H1 (cell line): ENCODE measurements at regions not wholly inside any gene's neighbourhood (a gene's known extent, or its start where the extent isn't known, plus 50 kb on each side); places are given as distances from the start of the nearest gene placed in this dataset.

ENCODE experiments used
- CTCF ChIA-PET: fragments of 300-600 bp; sonication (Branson Sonifier 250); formaldehyde crosslinking; loops from one replicate; lab custom pipeline; 2021; ENCODE audit not compliant: partially characterized antibody; lab: Charles Lee
- POLR2A ChIA-PET: fragments of 300-600 bp; sonication (Branson Sonifier 250); formaldehyde crosslinking; loops from one replicate; lab custom pipeline; 2021; ENCODE audit warnings: inconsistent platforms; ENCODE audit not compliant: partially characterized antibody; lab: Charles Lee
- DNase-seq, 2 experiments: peaks; one replicate each; pipeline versions ENCODE4 v3.0.0 to v3.0.0-alpha.2; 2010 to 2022; ENCODE audit warnings: low spot score in 2 of 2, low read depth in 1 of 2, mixed read lengths in 1 of 2
- FAIRE-seq: peaks from 2 replicates; lab custom pipeline; 2011; peaks lifted over from hg19 to GRCh38; lab: Jason Lieb, UNC
- H2AFZ ChIP-seq: 2 replicates; pipeline ENCODE4 v1.8.1; 2012; ENCODE audit warnings: low read length, inconsistent platforms
- H2AK5ac ChIP-seq: 2 replicates; pipeline ENCODE4 v1.6.1; 2013; ENCODE audit warnings: low read depth, low read length
- H2BK120ac ChIP-seq: replicated peaks from 2 replicates; pipeline ENCODE3; 2013; ENCODE audit warnings: low read depth, low read length, inconsistent platforms
- H2BK12ac ChIP-seq: 2 replicates; pipeline ENCODE4 v1.6.1; 2013; ENCODE audit warnings: low read depth, low read length
- H2BK15ac ChIP-seq: 2 replicates; pipeline ENCODE4 v1.6.1; 2013; ENCODE audit warnings: low read length
- H2BK20ac ChIP-seq: 2 replicates; pipeline ENCODE4 v1.6.1; 2013; ENCODE audit warnings: low read length
- H2BK5ac ChIP-seq: 2 replicates; pipeline ENCODE4 v1.6.1; 2013; ENCODE audit warnings: low read depth, low read length
- H3K14ac ChIP-seq: 2 replicates; pipeline ENCODE4 v1.6.1; 2013; ENCODE audit warnings: inconsistent platforms; ENCODE audit not compliant: insufficient read length
- H3K18ac ChIP-seq: 2 replicates; pipeline ENCODE4 v1.6.1; 2013; ENCODE audit warnings: low read length; ENCODE audit errors: extremely low read depth
- H3K23ac ChIP-seq: 2 replicates; pipeline ENCODE4 v1.6.1; 2013; ENCODE audit warnings: inconsistent platforms; ENCODE audit not compliant: insufficient read length
- H3K23me2 ChIP-seq: 2 replicates; pipeline ENCODE4 v1.6.1; 2013; ENCODE audit warnings: low read depth, low read length
- H3K27ac ChIP-seq: 2 replicates; pipeline ENCODE4 v1.6.1; 2011; ENCODE audit warnings: low read depth, low read length, inconsistent platforms
- H3K27me3 ChIP-seq, 4 experiments: replicated peaks in 1 of 4; 1 replicate in 1 of 4; 2 replicates in 3 of 4; pipeline versions ENCODE4 v1.6.1 to v1.8.1; 2011 to 2013; ENCODE audit warnings: low read length in 3 of 4, mild to moderate bottlenecking in 3 of 4, inconsistent platforms in 2 of 4, mixed read lengths in 2 of 4, moderate library complexity in 1 of 4; ENCODE audit not compliant: control insufficient read depth in 3 of 4, insufficient read depth in 3 of 4; ENCODE audit errors: extremely low read depth in 1 of 4
- H3K36me3 ChIP-seq, 4 experiments: 2 replicates each; pipeline versions ENCODE4 v1.6.1 to v1.8.1; 2011 to 2013; ENCODE audit warnings: mild to moderate bottlenecking in 4 of 4, low read length in 3 of 4, moderate library complexity in 2 of 4, control low read depth in 1 of 4, inconsistent platforms in 1 of 4; ENCODE audit not compliant: insufficient read depth in 4 of 4, control insufficient read depth in 2 of 4
- H3K4ac ChIP-seq: replicated peaks from 2 replicates; pipeline ENCODE3; 2013; ENCODE audit warnings: low read length, low read depth, mixed read lengths, inconsistent platforms; ENCODE audit not compliant: insufficient read length
- H3K4me1 ChIP-seq, 4 experiments: replicated peaks in 1 of 4; 1 replicate in 1 of 4; 2 replicates in 3 of 4; pipeline versions ENCODE4 v1.6.1 to v1.8.1; 2011 to 2013; ENCODE audit warnings: low read length in 3 of 4, inconsistent platforms in 2 of 4, mixed read lengths in 1 of 4; ENCODE audit not compliant: insufficient read depth in 4 of 4, control insufficient read depth in 3 of 4
- H3K4me2 ChIP-seq, 2 experiments: 2 replicates each; pipeline versions ENCODE4 v1.6.1 to v1.8.1; 2011 to 2013; ENCODE audit warnings: low read depth in 2 of 2, low read length in 2 of 2, control low read depth in 1 of 2, inconsistent platforms in 1 of 2, mild to moderate bottlenecking in 1 of 2; ENCODE audit not compliant: insufficient read depth in 1 of 2
- H3K4me3 ChIP-seq, 4 experiments: fragments of 200-600, 300-600 bp in 1 of 4; sonication (generic), shearing (Covaris generic), sonication (Bioruptor Twin) in 1 of 4; 2 replicates each; pipeline versions ENCODE4 v1.5.1 to v1.8.1; 2011 to 2016; ENCODE audit warnings: low read length in 4 of 4, low read depth in 3 of 4, control low read depth in 2 of 4, inconsistent platforms in 2 of 4, mild to moderate bottlenecking in 2 of 4, mixed read lengths in 1 of 4, moderate library complexity in 1 of 4; ENCODE audit not compliant: insufficient read depth in 2 of 4; ENCODE audit errors: extremely low read depth in 1 of 4
- H3K56ac ChIP-seq: replicated peaks from 2 replicates; pipeline ENCODE3; 2013; ENCODE audit warnings: low read depth, mild to moderate bottlenecking, mixed read lengths, low read length, inconsistent platforms; ENCODE audit not compliant: insufficient read length
- H3K79me1 ChIP-seq: 2 replicates; pipeline ENCODE4 v1.6.1; 2013; ENCODE audit warnings: low read depth, low read length, control low read depth
- H3K79me2 ChIP-seq, 2 experiments: 2 replicates each; pipeline versions ENCODE4 v1.6.1 to v1.8.1; 2012 to 2013; ENCODE audit warnings: low read length in 2 of 2, mild to moderate bottlenecking in 2 of 2, inconsistent platforms in 1 of 2; ENCODE audit not compliant: insufficient read depth in 2 of 2, control insufficient read depth in 1 of 2
- H3K9ac ChIP-seq, 4 experiments: replicated peaks in 1 of 4; 1 replicate in 1 of 4; 2 replicates in 3 of 4; pipeline versions ENCODE4 v1.6.1 to v1.8.1; 2011 to 2013; ENCODE audit warnings: low read depth in 3 of 4, low read length in 3 of 4, control low read depth in 2 of 4, mild to moderate bottlenecking in 2 of 4, moderate library complexity in 2 of 4, inconsistent platforms in 1 of 4; ENCODE audit errors: extremely low read depth in 1 of 4
- H3K9me3 ChIP-seq, 2 experiments: 2 replicates each; pipeline versions ENCODE4 v1.6.1 to v1.8.1; 2012 to 2013; ENCODE audit warnings: mild to moderate bottlenecking in 2 of 2, moderate library complexity in 2 of 2, control low read depth in 1 of 2, inconsistent platforms in 1 of 2, low read depth in 1 of 2, low read length in 1 of 2, mixed read lengths in 1 of 2; ENCODE audit not compliant: insufficient read depth in 2 of 2
- H4K20me1 ChIP-seq, 2 experiments: replicated peaks in 1 of 2; 2 replicates each; pipeline versions ENCODE3 to v1.8.1; 2011 to 2013; ENCODE audit warnings: inconsistent platforms in 2 of 2, low read length in 2 of 2, mild to moderate bottlenecking in 1 of 2; ENCODE audit not compliant: insufficient read depth in 2 of 2, control insufficient read depth in 1 of 2
- H4K5ac ChIP-seq: 2 replicates; pipeline ENCODE4 v1.6.1; 2013; ENCODE audit warnings: low read length, low read depth, mixed read lengths, inconsistent platforms; ENCODE audit not compliant: insufficient read length
- H4K8ac ChIP-seq: 2 replicates; pipeline ENCODE4 v1.8.0; 2013; ENCODE audit warnings: mild to moderate bottlenecking, moderate library complexity, low read length, inconsistent platforms; ENCODE audit not compliant: insufficient read depth; ENCODE audit errors: extremely low read depth
- H4K91ac ChIP-seq: replicated peaks from 2 replicates; pipeline ENCODE3; 2013; ENCODE audit warnings: low read length, mixed read lengths, inconsistent platforms; ENCODE audit not compliant: insufficient read length
- ASH2L ChIP-seq: fragments of 200-600, 300-600 bp; sonication (generic); IDR thresholded peaks from one replicate; pipeline ENCODE4 v1.7.1; 2017; ENCODE audit warnings: low read length
- JUN ChIP-seq: IDR thresholded peaks from 2 replicates; pipeline ENCODE4 v1.6.1; 2011; ENCODE audit warnings: low read depth, mild to moderate bottlenecking, improper control_type of control experiment, low read length
- TEAD4 ChIP-seq: IDR thresholded peaks from 2 replicates; pipeline ENCODE4 v1.6.1; 2012; ENCODE audit warnings: low read depth, low read length, inconsistent platforms, mixed read lengths
- WGBS, 2 experiments: shearing (Covaris generic) in 1 of 2; methylation state at CpG; one replicate each; pipeline versions ENCODE4 v1.1.6 to v1.1.7; 2013 to 2015; ENCODE audit warnings: low lambda C conversion rate in 2 of 2, mixed read lengths in 2 of 2, inconsistent platforms in 1 of 2, low coverage in 1 of 2, missing lambda C conversion rate in 1 of 2; ENCODE audit not compliant: insufficient replicate concordance in 2 of 2, insufficient coverage in 1 of 2, insufficient read length in 1 of 2; ENCODE audit errors: extremely low coverage in 1 of 2, missing lambda C conversion rate in 1 of 2; 5-methylcytosine and 5-hydroxymethylcytosine counted together

DNA sequence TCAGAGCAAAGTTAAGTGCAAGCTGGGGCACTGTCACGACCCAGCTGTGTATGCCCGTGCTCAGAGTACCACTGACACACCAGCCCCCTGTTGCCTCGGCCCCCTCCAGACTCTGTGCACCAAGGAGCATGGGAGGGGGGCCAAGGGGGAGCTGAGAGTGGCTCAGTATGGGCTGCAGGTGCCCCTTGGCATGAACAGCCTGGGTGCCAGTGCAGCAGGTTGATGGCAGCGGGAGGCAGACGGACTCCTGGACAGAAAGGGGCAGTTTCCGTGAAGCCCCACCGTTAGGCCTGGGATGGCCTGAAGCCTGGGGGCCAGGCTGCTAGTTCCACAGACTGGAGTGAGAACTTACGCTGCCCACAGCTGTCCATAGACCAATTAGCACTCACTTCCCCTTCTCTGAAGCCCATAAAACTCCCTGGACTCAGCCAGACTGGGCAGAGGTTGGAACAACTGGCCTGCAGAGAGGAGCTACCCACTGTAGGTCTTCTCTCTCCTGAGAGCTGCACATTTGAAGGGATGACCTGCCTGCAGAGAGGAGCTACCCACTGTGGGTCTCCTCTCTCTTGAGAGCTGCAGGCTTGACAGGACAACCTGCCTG lies 182.8 kb downstream of the DEPDC1B start:
- H2AK5ac ChIP-seq, result no peak overlapping the region
- H3K23me2 ChIP-seq, result no peaks in the 10 kb centered on the region
- H4K20me1 ChIP-seq, result no peaks in the 10 kb centered on the region
- H2BK5ac ChIP-seq, result no peak overlapping the region
- DNase-seq, result no peak
- no peak overlapping the region for H3K9ac ChIP-seq
- H3K9me3 ChIP-seq, result no peaks in the 10 kb centered on the region
- no peak overlapping the region for H3K23ac ChIP-seq
- no peaks in the 10 kb centered on the region for H3K79me1 ChIP-seq
- no peak overlapping the region for H3K56ac ChIP-seq
- H4K8ac ChIP-seq, result peak overlapping the region; percentile 51
- H2BK15ac ChIP-seq, result no peak overlapping the region
- no peak overlapping the region for H3K4me3 ChIP-seq
- H3K4ac ChIP-seq, result no peak overlapping the region
- no peak for FAIRE-seq
- no peak overlapping the region for H4K91ac ChIP-seq
- no peak overlapping the region for H2BK120ac ChIP-seq
- no peaks in the 10 kb centered on the region for H3K36me3 ChIP-seq
- no peak for TF ChIP-seq JUN
- no peak for TF ChIP-seq TEAD4
- TF ChIP-seq ASH2L, result no peak
- no peak overlapping the region for H3K18ac ChIP-seq
- no peak overlapping the region for H3K4me2 ChIP-seq
- no peak overlapping the region for H4K5ac ChIP-seq
- no peak overlapping the region for H3K14ac ChIP-seq
- peaks cover 0 to 2% (median 0%) of the 10 kb centered on the region in 4 experiments; a peak in 1 of 7 replicates for H3K4me1 ChIP-seq
- CTCF ChIA-PET, result interaction anchor here (0.6 to 2.7 kb wide), 6 partner anchors 9 to 231 kb away, joined by 3 to 9 read pairs (median 3); no protein-coding TSS in a partner anchor
- POLR2A ChIA-PET, result no interaction called here
- no peak overlapping the region for H2AFZ ChIP-seq
- H3K79me2 ChIP-seq, result no peaks in the 10 kb centered on the region
- no peak overlapping the region for H2BK12ac ChIP-seq
- 94% methylated on average over 7 of the region's 8 CpGs; no CpG with 5 or more reads in 1 of the 2 experiments for WGBS, 2 experiments
- no peak overlapping the region for H2BK20ac ChIP-seq
- no peaks in the 10 kb centered on the region for H3K27me3 ChIP-seq
- no peak overlapping the region for H3K27ac ChIP-seq
